Rectal smooth muscle tissue (tissue), 1 donor: ENCODE measurements at regions not wholly inside any gene's neighbourhood (a gene's known extent, or its start where the extent isn't known, plus 50 kb on each side); places are given as distances from the start of the nearest gene placed in this dataset.
"Not testable (repeated sequence)": the region's sequence is repeated elsewhere in the genome, so short reads cannot be mapped to it uniquely, and the experiment has no call there.

Experiments
- H3K27ac ChIP-seq: one replicate; pipeline ENCODE4 v1.7.0; 2013; ENCODE audit warnings: low read depth, low read length, inconsistent platforms
- H3K27me3 ChIP-seq: one replicate; pipeline ENCODE4 v1.7.0; 2013; ENCODE audit warnings: low read length; ENCODE audit not compliant: control insufficient read depth, insufficient read depth
- H3K36me3 ChIP-seq: one replicate; pipeline ENCODE4 v1.7.0; 2013; ENCODE audit warnings: low read length; ENCODE audit not compliant: control insufficient read depth, insufficient read depth
- H3K4me1 ChIP-seq: one replicate; pipeline ENCODE4 v1.7.0; 2013; ENCODE audit warnings: low read length; ENCODE audit not compliant: control insufficient read depth, insufficient read depth
- H3K4me3 ChIP-seq: one replicate; pipeline ENCODE4 v1.7.0; 2013; ENCODE audit warnings: low read length
- H3K9ac ChIP-seq: one replicate; pipeline ENCODE4 v1.7.0; 2013; ENCODE audit warnings: low read length

- H3K27me3 ChIP-seq: no peaks in the 10 kb centered on the region
- H3K4me3 ChIP-seq: no peak overlapping the region
- H3K9ac ChIP-seq: no peak overlapping the region
- H3K27ac ChIP-seq: no peak overlapping the region
- no peaks in the 10 kb centered on the region for H3K4me1 ChIP-seq
- H3K36me3 ChIP-seq: no peaks in the 10 kb centered on the region
These were observed 115.8 kb upstream of the FAM78B start for GRCh38 chr1:166282391-166283137.

GRCh38 chr1:166283190-166283589 is 116.4 kb upstream of the FAM78B start:
- no peaks in the 10 kb centered on the region for H3K4me1 ChIP-seq
- H3K9ac ChIP-seq: no peak overlapping the region
- no peaks in the 10 kb centered on the region for H3K36me3 ChIP-seq
- H3K4me3 ChIP-seq: no peak overlapping the region
- no peak overlapping the region for H3K27ac ChIP-seq
- no peaks in the 10 kb centered on the region for H3K27me3 ChIP-seq

GRCh38 chr1:166283600-166283999 is 116.8 kb upstream of the FAM78B start:
- Histone ChIP-seq H3K27me3 (no peaks in the 10 kb centered on the region), H3K4me1 (no peaks in the 10 kb centered on the region), H3K36me3 (no peaks in the 10 kb centered on the region), H3K27ac (no peak overlapping the region), H3K9ac (no peak overlapping the region), H3K4me3 (no peak overlapping the region)

GRCh38 chr1:166289309-166290050 is 122.7 kb upstream of the FAM78B start:
- H3K27me3 ChIP-seq: no peaks in the 10 kb centered on the region
- no peak overlapping the region for H3K9ac ChIP-seq
- H3K4me3 ChIP-seq: no peak overlapping the region
- no peak overlapping the region for H3K27ac ChIP-seq
- H3K36me3 ChIP-seq: no peaks in the 10 kb centered on the region
- H3K4me1 ChIP-seq: no peaks in the 10 kb centered on the region

- Histone ChIP-seq H3K4me1 (no peaks in the 10 kb centered on the region), H3K27me3 (no peaks in the 10 kb centered on the region), H3K27ac (no peak overlapping the region), H3K36me3 (no peaks in the 10 kb centered on the region), H3K9ac (no peak overlapping the region), H3K4me3 (no peak overlapping the region)
These were observed 128.9 kb upstream of the FAM78B start for GRCh38 chr1:166295656-166296055.

GRCh38 chr1:166297993-166298392 is 131.2 kb upstream of the FAM78B start:
- Histone ChIP-seq H3K4me3 (no peak overlapping the region), H3K27me3 (no peaks in the 10 kb centered on the region), H3K9ac (no peak overlapping the region), H3K4me1 (no peaks in the 10 kb centered on the region), H3K27ac (no peak overlapping the region), H3K36me3 (no peaks in the 10 kb centered on the region)

- no peak overlapping the region for H3K9ac ChIP-seq
- no peaks in the 10 kb centered on the region for H3K36me3 ChIP-seq
- H3K27ac ChIP-seq: no peak overlapping the region
- H3K4me3 ChIP-seq: no peak overlapping the region
- H3K27me3 ChIP-seq: no peaks in the 10 kb centered on the region
- no peaks in the 10 kb centered on the region for H3K4me1 ChIP-seq
These were observed 134.0 kb upstream of the FAM78B start for GRCh38 chr1:166300767-166301166.

GRCh38 chr1:166302989-166303758 is 136.4 kb upstream of the FAM78B start:
- no peak overlapping the region for H3K9ac ChIP-seq

GRCh38 chr1:166304131-166304530 is 137.3 kb upstream of the FAM78B start:
- no peak overlapping the region for H3K4me3 ChIP-seq
- H3K27me3 ChIP-seq: no peaks in the 10 kb centered on the region
- H3K4me1 ChIP-seq: no peaks in the 10 kb centered on the region
- H3K9ac ChIP-seq: no peak overlapping the region
- no peak overlapping the region for H3K27ac ChIP-seq
- H3K36me3 ChIP-seq: no peaks in the 10 kb centered on the region

More at GRCh38 chr1:166302989-166303758, 136.4 kb upstream of the FAM78B start:
- no peaks in the 10 kb centered on the region for H3K36me3 ChIP-seq
- H3K27ac ChIP-seq: no peak overlapping the region
- H3K4me1 ChIP-seq: no peaks in the 10 kb centered on the region
- no peaks in the 10 kb centered on the region for H3K27me3 ChIP-seq
- H3K4me3 ChIP-seq: no peak overlapping the region

- no peak overlapping the region for H3K4me3 ChIP-seq
- no peak overlapping the region for H3K9ac ChIP-seq
- no peaks in the 10 kb centered on the region for H3K36me3 ChIP-seq
- no peaks in the 10 kb centered on the region for H3K27me3 ChIP-seq
- H3K4me1 ChIP-seq: no peaks in the 10 kb centered on the region
- no peak overlapping the region for H3K27ac ChIP-seq
These were observed 138.6 kb upstream of the FAM78B start for GRCh38 chr1:166305371-166305770.

- Histone ChIP-seq H3K27ac (no peak overlapping the region), H3K9ac (no peak overlapping the region), H3K27me3 (no peaks in the 10 kb centered on the region), H3K4me3 (no peak overlapping the region), H3K36me3 (no peaks in the 10 kb centered on the region), H3K4me1 (no peaks in the 10 kb centered on the region)
These were observed 140.7 kb upstream of the FAM78B start for GRCh38 chr1:166307261-166308188.

- H3K27me3 ChIP-seq, H3K9ac ChIP-seq, H3K36me3 ChIP-seq, H3K4me1 ChIP-seq, H3K4me3 ChIP-seq, H3K27ac ChIP-seq: not testable (repeated sequence)
These were observed 149.5 kb upstream of the FAM78B start for GRCh38 chr1:166316306-166316705.
